H1 (cell line): ENCODE measurements at regions not wholly inside any gene's neighbourhood (a gene's known extent, or its start where the extent isn't known, plus 50 kb on each side); places are given as distances from the start of the nearest gene placed in this dataset.

Source experiments
- CHD2 ChIP-seq: IDR thresholded peaks from 2 replicates; pipeline ENCODE4 v1.6.1; 2012; ENCODE audit warnings: low read length, improper control_type of control experiment
- CHD7 ChIP-seq: fragments of 300-600 bp; sonication (generic); IDR thresholded peaks from 2 replicates; pipeline ENCODE4 v1.7.1; 2012; ENCODE audit warnings: low read length, moderate library complexity, mild to moderate bottlenecking, inconsistent platforms; ENCODE audit not compliant: insufficient replicate concordance
- SAP30 ChIP-seq: fragments of 300-600 bp; sonication (generic); IDR thresholded peaks from 2 replicates; pipeline ENCODE4 v1.7.1; 2012; ENCODE audit warnings: low read length, moderate library complexity, mild to moderate bottlenecking, inconsistent platforms; ENCODE audit not compliant: insufficient read depth, insufficient replicate concordance
- SIX5 ChIP-seq: IDR thresholded peaks from 2 replicates; pipeline ENCODE4 v1.6.1; 2011; ENCODE audit warnings: mild to moderate bottlenecking, low read depth, low read length
- ZNF274 ChIP-seq: IDR thresholded peaks from 2 replicates; pipeline ENCODE4 v1.7.0; 2012; ENCODE audit warnings: low read length, borderline replicate concordance; ENCODE audit errors: extremely low read depth

GRCh38 chr12:78371284-78371683, 493.3 kb upstream of the SYT1 start (continued):
- no peak for TF ChIP-seq CHD7
- no peak for TF ChIP-seq CHD2
- TF ChIP-seq SAP30: no peak
- TF ChIP-seq ZNF274: no peak
- TF ChIP-seq SIX5: no peak
